HS-27A (cell line): ENCODE measurements at regions not wholly inside any gene's neighbourhood (a gene's known extent, or its start where the extent isn't known, plus 50 kb on each side); places are given as distances from the start of the nearest gene placed in this dataset.

Source experiments
- DNase-seq: peaks from one replicate; pipeline ENCODE4 v3.0.0-alpha.2; 2012; ENCODE audit warnings: low read depth, missing footprints

DNA sequence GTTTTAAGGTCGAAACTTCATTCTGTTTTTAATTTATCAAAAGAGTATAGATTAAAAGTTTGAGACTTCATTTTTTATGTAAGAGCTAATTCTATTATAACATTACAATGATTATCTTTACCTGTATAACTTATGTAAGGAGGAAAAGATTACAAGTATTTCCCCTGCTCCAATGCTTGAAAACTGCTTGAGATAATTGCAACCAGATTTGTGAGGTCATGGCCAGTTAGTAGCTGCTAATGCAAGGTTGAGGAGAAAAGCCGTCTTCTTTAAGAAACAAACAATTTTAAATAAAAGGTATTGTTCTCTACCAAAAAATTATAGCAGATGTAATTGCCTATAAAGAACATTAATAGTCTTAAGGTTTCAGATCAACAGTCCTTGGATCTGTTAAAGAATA, 208.3 kb upstream of the UBE2E2 start:
- DNase-seq = no peak

DNA sequence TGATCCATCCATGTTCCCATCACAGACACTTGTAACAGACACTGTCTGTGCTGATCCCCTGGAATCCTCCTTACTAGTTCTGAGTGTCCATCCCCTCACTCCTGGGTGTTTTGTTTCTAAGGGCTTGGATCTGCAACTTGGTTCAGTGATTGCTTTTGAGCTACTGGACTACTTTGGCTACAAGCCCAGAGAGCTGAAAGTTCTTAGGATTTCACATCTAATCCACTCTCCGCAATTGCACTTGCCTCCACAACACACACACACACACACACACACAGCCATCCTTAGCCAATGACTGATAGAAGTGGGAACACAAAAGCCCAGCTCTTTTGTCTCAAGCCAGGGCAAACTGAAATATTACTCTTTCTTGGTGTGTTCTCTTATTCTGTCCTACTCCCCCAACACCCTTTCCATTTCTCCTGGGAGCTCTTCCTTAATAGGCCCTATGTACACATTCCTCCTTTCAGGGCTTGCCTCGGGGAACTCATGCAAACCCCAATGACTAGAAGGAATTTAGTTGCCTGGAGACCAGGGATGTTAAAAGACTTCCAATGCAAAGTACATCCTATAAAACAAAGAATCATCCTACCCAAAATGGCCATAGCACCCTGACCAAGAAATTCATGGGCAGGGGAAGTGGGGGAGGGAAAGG, 206.1 kb upstream of the UBE2E2 start:
- DNase-seq = no peak

DNA sequence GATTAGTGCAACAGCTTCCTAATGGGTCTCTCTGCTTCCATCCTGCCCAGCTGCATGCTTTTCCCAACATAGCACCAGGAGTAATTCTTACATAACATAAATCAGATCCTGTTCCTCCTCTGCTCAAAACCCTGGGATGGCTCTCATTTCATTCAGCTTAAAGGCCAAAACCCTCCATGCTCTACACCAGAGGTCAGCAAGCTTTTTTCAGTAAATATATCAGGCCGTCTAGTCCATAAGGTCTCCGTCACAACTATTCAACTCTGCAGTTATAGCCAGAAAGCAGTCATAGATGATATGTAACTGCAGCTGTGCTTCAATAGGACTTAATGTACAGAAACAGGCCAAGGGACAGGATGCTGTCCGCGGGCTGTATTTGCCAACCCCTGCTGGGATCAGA, 202.8 kb upstream of the UBE2E2 start:
- DNase-seq = no peak

DNA sequence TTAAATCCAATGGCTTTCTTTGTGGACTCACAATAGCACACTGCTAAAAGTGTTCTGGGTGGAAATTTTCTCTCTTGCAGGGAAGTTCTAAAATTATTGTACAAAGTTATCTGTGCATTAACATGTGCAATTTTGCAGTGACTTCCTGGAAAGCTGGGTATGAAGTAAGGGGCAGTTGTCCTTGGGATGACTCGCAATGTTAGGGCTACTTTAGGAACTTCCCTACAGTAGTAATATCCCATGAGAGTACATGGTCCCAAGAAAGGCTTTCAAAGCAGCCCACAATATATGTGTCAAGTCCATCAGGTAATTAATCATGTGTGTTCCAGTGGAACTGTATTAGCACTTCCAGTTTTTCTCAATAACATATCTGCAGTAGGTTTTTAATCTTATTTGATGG, 201.0 kb upstream of the UBE2E2 start:
- DNase-seq = no peak

- DNase-seq = no peak
Measured at GRCh38 chr3:23002836-23003732, 200.0 kb upstream of the UBE2E2 start.

DNA sequence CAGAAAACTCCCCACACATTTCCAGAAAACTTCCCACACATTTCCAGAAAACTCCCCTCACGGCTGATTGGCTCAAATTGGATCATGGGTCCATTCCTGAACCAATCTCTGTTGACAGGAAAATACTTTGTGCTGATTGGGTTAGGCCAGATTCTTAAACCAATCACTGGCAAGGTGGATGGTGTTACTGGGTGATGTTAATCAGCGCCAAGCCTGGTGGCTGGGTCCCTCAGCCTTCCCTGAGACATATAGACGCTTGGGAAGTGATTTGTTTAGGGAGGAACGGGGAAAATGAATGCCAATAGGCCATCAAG, 199.4 kb upstream of the UBE2E2 start:
- no peak for DNase-seq

GRCh38 chr3:23004971-23005370, 198.2 kb upstream of the UBE2E2 start:
- DNase-seq = peak; percentile 79

- peak; percentile 20 for DNase-seq
Measured at GRCh38 chr3:23017801-23018200, 185.3 kb upstream of the UBE2E2 start.

DNA sequence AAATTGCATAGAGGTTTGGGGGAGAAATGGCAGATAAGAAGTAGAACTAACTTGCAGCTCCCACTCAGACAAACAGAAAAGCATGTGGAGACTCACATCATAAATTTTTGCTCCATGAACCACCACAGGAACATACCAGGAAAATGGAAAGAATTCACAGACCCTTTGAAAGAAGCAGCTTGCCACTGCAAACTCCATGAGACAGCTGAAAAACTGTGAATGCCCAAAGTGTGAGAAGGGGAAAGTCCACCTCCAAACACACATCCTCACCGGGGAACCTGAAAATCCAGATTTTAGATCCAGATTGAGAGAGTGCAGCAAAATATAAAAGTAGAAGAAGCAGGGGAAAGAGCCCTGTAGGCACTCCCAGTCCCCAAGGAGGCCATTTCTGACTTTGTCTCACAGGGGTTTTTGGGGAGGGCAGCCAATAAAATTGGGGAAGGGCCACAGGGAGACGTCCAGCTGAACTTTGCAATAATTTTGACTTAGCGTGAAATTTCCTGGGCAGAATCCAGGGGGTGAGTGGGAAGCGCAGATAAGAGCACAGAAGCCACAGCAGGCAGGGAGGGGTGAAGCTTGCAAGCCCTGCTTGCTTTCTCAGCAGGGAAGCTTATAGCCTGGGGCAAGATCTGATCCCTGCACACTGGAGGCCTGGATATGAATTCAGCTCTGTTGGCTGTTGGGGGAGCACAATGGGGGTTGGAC, 183.4 kb upstream of the UBE2E2 start:
- DNase-seq = no peak

DNA sequence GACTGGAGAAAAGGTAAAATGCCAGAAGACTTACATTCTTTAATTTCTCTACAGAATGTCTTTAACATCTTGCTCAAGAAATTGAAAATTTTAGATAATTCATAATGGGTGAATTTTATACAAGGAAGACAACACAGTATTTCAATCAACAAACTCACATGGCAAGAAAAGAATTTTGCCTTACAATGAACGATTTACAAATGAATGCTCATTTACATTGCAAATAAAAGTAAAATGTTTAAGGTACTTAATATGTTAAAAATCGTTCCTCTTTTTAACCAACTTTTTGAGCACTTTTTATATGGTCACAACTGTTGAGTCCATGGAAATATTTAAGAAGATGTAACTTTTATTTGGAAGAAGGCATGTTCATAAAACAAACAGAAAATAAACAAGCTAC, 174.8 kb upstream of the UBE2E2 start:
- DNase-seq = no peak

DNA sequence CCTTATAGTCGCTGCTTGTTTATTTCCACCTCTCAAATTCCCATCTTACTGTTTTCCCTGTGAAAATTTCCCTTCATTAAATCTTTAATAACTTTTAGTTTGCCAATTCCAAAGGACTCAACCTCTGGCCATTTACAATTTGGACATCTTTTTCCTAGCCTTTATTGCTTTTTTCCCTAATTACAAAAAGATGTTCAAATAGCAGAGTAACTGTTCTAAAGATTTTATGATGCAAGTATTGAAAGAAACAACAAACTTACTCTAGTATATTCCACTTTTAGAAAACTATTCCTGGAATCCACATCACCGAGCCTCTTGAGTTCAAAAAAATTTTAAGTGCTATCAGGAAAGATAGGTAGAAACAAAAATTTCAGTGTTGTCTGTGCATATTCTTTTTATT, 174.1 kb upstream of the UBE2E2 start:
- DNase-seq = no peak

DNA sequence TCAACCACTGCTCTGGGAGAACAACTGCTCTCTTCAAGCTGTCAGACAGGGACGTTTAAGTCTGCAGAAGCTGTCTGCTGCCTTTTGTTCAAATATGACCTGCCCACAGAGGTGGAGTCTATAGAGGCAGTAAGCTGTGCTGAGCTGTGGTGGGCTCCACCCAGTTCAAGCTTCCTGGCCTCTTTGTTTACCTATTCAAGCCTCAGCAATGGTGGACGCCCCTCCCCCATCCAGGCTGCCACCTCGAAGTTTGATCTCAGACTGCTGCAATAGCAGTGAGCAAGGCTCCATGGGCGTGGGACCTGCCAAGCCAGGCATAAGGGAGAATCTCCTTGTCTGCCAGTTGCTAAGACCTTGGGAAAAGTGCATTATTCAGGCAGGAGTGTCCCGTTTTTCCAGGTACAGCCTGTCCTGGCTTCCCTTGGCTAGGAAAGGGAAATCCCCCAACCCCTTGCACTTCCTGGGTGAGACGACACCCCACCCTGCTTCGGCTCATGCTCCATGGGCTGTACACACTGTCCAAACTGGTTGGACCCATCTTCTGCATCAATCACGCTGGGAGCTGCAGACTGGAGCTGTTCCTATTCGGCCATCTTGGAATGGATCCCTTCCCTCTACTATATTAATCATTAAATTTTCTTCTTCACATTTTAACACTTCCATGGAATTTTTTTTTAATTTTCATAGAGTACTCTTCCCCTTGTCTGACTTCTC, 167.0 kb upstream of the UBE2E2 start:
- no peak for DNase-seq

GRCh38 chr3:23036728-23037127, 166.4 kb upstream of the UBE2E2 start:
- no peak for DNase-seq

GRCh38 chr3:23038471-23038870, 164.7 kb upstream of the UBE2E2 start:
- no peak for DNase-seq

- peak; percentile 90 for DNase-seq
Measured at GRCh38 chr3:23041918-23042696, 161.0 kb upstream of the UBE2E2 start.

DNA sequence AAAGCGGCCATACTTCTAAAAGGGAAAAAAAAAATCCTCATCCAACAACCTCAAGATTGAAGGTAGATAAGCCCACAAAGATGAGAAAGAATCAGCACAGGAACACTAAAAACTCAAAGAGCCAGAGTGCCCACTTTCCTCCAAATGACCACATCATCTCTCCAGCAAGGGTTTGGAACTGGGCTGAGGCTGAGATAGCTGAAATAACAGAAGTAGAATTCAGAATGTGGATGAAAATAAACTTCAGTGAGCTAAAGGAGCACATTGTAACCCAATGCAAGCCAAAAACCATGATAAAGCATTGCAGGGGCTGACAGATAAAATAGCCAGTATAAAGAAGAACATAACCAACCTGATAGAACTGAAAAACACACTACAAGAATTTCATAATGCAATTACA, 158.7 kb upstream of the UBE2E2 start:
- DNase-seq = no peak

- DNase-seq = no peak
Measured at GRCh38 chr3:23046536-23046935, 156.6 kb upstream of the UBE2E2 start.

GRCh38 chr3:23051240-23052140, 151.6 kb upstream of the UBE2E2 start:
- no peak for DNase-seq

GRCh38 chr3:23052208-23052607, 150.9 kb upstream of the UBE2E2 start:
- DNase-seq = no peak

DNA sequence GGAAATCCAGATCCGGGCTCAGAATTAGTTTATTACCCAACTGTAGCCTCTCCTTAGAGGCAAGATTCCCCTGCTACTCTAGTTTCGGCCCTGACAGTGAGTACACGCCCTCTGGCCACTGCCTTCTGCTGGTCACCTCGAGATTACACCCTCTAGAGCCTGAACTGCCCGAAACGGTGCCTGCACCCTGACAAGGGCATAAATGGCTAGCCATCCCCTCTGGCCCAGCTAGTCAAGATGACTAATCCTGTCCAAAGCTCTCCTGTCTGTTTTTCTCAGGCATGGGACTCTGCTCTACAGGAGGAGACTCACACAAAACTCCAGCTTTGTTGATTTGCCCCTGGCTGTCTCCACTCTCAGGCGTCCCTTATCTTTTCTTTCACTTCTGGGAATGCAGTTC, 150.5 kb upstream of the UBE2E2 start:
- no peak for DNase-seq
